ENCODE measurements at regions not wholly inside any gene's neighbourhood (a gene's known extent, or its start where the extent isn't known, plus 50 kb on each side); places are given as distances from the start of the nearest gene placed in this dataset.

DNA sequence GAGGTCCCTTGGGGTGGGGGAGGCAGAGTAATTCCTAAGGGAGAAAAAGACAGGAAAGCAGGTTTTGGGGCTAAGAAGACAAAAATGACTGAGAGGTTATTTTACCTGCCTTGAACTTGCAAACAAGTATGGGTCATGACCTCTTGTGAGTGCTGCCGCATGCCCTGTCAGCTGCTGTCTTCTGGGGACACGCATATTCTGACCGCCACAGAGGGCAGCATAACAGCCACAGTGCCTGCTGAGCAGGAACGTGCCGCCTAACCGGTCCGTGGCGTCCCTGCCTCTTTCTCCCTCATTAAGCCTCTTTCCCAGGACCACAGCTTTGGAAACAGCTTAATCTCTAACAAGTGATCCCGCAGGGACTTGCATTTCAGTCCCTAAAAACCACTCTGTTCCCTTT lies 51.3 kb upstream of the KCNA1 start:
- Mint-ChIP-seq H3K36me3 (ENCODE audit: low read depth) (no peaks in the 10 kb centered on the region), H3K4me3 (no peak overlapping the region), H3K27me3 (ENCODE audit: insufficient read depth) (peaks cover 43% of the 10 kb centered on the region), H3K27ac (no peak overlapping the region), H3K9me3 (no peaks in the 10 kb centered on the region), H3K4me1 (ENCODE audit: low read depth) (peaks cover 9% of the 10 kb centered on the region)
- no peak for DNase-seq
- TF ChIP-seq, protein P1, sequence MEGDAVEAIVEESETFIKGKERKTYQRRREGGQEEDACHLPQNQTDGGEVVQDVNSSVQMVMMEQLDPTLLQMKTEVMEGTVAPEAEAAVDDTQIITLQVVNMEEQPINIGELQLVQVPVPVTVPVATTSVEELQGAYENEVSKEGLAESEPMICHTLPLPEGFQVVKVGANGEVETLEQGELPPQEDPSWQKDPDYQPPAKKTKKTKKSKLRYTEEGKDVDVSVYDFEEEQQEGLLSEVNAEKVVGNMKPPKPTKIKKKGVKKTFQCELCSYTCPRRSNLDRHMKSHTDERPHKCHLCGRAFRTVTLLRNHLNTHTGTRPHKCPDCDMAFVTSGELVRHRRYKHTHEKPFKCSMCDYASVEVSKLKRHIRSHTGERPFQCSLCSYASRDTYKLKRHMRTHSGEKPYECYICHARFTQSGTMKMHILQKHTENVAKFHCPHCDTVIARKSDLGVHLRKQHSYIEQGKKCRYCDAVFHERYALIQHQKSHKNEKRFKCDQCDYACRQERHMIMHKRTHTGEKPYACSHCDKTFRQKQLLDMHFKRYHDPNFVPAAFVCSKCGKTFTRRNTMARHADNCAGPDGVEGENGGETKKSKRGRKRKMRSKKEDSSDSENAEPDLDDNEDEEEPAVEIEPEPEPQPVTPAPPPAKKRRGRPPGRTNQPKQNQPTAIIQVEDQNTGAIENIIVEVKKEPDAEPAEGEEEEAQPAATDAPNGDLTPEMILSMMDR (IDR thresholded peaks at IDR 0.05): no peak

DNA sequence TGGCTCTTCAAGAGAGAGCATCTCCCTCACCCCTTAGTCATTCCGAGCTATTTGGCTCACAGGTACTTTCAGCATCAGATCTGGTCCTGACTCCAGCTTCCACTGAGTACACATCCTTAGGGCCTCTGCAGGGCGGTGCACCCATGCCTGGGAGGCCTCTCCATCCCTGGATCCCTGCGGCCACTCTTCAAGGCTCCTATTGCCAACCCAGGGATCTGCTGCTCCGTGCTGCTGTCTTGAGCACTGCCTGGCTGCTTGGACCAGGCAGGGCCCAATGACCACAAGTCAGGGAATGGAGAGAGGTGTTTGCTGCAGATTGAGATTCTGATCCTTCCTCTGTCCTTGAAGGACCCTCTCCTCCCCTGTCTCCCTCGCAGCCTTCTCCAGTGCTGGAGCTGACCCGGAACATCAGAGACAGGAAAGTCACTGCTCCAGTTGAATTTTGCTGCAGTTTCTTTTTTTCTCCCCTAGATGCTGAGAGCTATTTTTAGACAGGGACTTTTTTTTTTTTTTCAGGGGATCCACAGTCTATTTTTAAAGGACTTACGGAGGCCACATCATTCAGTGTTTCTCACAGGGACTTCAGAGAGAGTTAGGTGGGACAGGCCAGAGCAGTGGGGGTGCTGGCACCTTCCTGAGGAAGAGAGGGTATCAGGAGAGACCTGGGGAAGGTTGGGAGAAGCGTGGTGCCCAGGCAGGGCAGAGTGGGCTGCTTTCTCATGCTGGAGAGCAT lies 50.1 kb upstream of the KCNA1 start:
- Mint-ChIP-seq H3K9me3 (no peaks in the 10 kb centered on the region), H3K36me3 (ENCODE audit: low read depth) (no peaks in the 10 kb centered on the region), H3K27me3 (ENCODE audit: insufficient read depth) (peaks cover 42% of the 10 kb centered on the region), H3K27ac (no peak overlapping the region), H3K4me1 (ENCODE audit: low read depth) (peaks cover 9% of the 10 kb centered on the region), H3K4me3 (no peak overlapping the region)
- DNase-seq: no peak
- TF ChIP-seq, protein P1 (IDR thresholded peaks at IDR 0.05): no peak
